OCI-LY1 (cell line): ENCODE measurements at regions not wholly inside any gene's neighbourhood (a gene's known extent, or its start where the extent isn't known, plus 50 kb on each side); places are given as distances from the start of the nearest gene placed in this dataset.

Experiments used
- H2AFZ ChIP-seq: fragments of 200-600 bp; sonication (generic), shearing (Covaris generic); 2 replicates; pipeline ENCODE4 v1.6.0; 2014; ENCODE audit warnings: antibody characterized with exemption, mild to moderate bottlenecking, low read length
- H3F3A ChIP-seq: fragments of 200-600 bp; sonication (generic), shearing (Covaris generic); 2 replicates; pipeline ENCODE4 v1.6.0; 2014; ENCODE audit warnings: mild to moderate bottlenecking, antibody characterized with exemption, low read length, moderate library complexity; ENCODE audit not compliant: insufficient read depth
- H3K27ac ChIP-seq: fragments of 200-600 bp; sonication (generic); 2 replicates; pipeline ENCODE4 v1.5.1; 2014; ENCODE audit warnings: low read length, mixed run types, mild to moderate bottlenecking, low read depth; ENCODE audit not compliant: poor library complexity, severe bottlenecking
- H3K27me3 ChIP-seq: fragments of 200-600 bp; sonication (generic); 2 replicates; pipeline ENCODE4 v1.6.0; 2014; ENCODE audit warnings: antibody characterized with exemption, mild to moderate bottlenecking, low read length, moderate library complexity; ENCODE audit not compliant: insufficient read depth
- H3K36me3 ChIP-seq: fragments of 200-600 bp; sonication (generic); 2 replicates; pipeline ENCODE4 v1.6.1; 2014; ENCODE audit warnings: mild to moderate bottlenecking, antibody characterized with exemption, low read length, moderate library complexity, mixed read lengths; ENCODE audit not compliant: insufficient read depth
- H3K4me1 ChIP-seq: fragments of 200-600 bp; sonication (generic); 2 replicates; pipeline ENCODE4 v1.5.1; 2014; ENCODE audit warnings: mild to moderate bottlenecking, low read length, moderate library complexity; ENCODE audit not compliant: insufficient read depth, severe bottlenecking
- H3K4me2 ChIP-seq: fragments of 200-600 bp; sonication (generic), shearing (Covaris generic); 2 replicates; pipeline ENCODE4 v1.6.1; 2014; ENCODE audit warnings: low read length
- H3K4me3 ChIP-seq: fragments of 200-600 bp; sonication (generic); 2 replicates; pipeline ENCODE4 v1.5.1; 2014; ENCODE audit warnings: low read length, low read depth, mild to moderate bottlenecking, mixed read lengths; ENCODE audit not compliant: poor library complexity, severe bottlenecking
- H3K79me2 ChIP-seq: fragments of 200-600 bp; shearing (Covaris generic); 2 replicates; pipeline ENCODE4 v1.6.1; 2016; ENCODE audit warnings: mixed run types, low read length, mixed read lengths; ENCODE audit not compliant: insufficient read depth
- H3K9ac ChIP-seq: fragments of 200-600 bp; sonication (generic), shearing (Covaris generic); 2 replicates; pipeline ENCODE4 v1.6.1; 2014; ENCODE audit warnings: mild to moderate bottlenecking, low read length, mixed read lengths
- H3K9me2 ChIP-seq: fragments of 200-600 bp; sonication (generic), shearing (Covaris generic); 2 replicates; pipeline ENCODE4 v1.6.1; 2014; ENCODE audit warnings: low read depth, mild to moderate bottlenecking, low read length, mixed read lengths
- H3K9me3 ChIP-seq: fragments of 200-600 bp; shearing (Covaris generic); 2 replicates; pipeline ENCODE4 v1.6.1; 2014; ENCODE audit warnings: low read length, mixed read lengths
- H4K20me1 ChIP-seq: fragments of 200-600 bp; sonication (generic), shearing (Covaris generic); 2 replicates; pipeline ENCODE4 v1.6.0; 2016; ENCODE audit warnings: mild to moderate bottlenecking, low read length; ENCODE audit not compliant: insufficient read depth
- CTCF ChIP-seq: fragments of 200-600 bp; sonication (generic), shearing (Covaris generic); IDR thresholded peaks from 2 replicates; pipeline ENCODE4 v1.5.1; 2017; ENCODE audit warnings: mild to moderate bottlenecking, antibody characterized with exemption, low read length, moderate library complexity, mixed read lengths
- EZH2 ChIP-seq: fragments of 200-600 bp; sonication (generic), shearing (Covaris generic); IDR thresholded peaks from 2 replicates; pipeline ENCODE4 v1.8.0; 2017; ENCODE audit warnings: borderline replicate concordance, mixed run types, mild to moderate bottlenecking, antibody characterized with exemption, low read length, moderate library complexity, mixed read lengths

- Histone ChIP-seq H3K36me3 (no peaks in the 10 kb centered on the region), H3K27ac (no peak overlapping the region), H3K4me2 (no peak overlapping the region), H3K27me3 (no peaks in the 10 kb centered on the region), H3K9me2 (no peaks in the 10 kb centered on the region), H3K9me3 (no peaks in the 10 kb centered on the region), H3K79me2 (no peaks in the 10 kb centered on the region), H2AFZ (no peak overlapping the region), H3K9ac (no peak overlapping the region), H3K4me3 (no peak overlapping the region), H3F3A (no peaks in the 10 kb centered on the region), H4K20me1 (no peaks in the 10 kb centered on the region), H3K4me1 (no peaks in the 10 kb centered on the region)
- no peak for TF ChIP-seq EZH2
- no peak for TF ChIP-seq CTCF
These were observed 108.1 kb upstream of the FBN2 start for GRCh38 chr5:128646176-128646575.

GRCh38 chr5:128649192-128649591 lies 111.1 kb upstream of the FBN2 start:
- no peak for TF ChIP-seq CTCF
- no peak for TF ChIP-seq EZH2
- Histone ChIP-seq H3K79me2 (no peaks in the 10 kb centered on the region), H3K4me1 (no peaks in the 10 kb centered on the region), H3K9ac (no peak overlapping the region), H4K20me1 (no peaks in the 10 kb centered on the region), H3F3A (no peaks in the 10 kb centered on the region), H3K27me3 (no peaks in the 10 kb centered on the region), H3K9me2 (no peaks in the 10 kb centered on the region), H3K36me3 (no peaks in the 10 kb centered on the region), H3K9me3 (no peaks in the 10 kb centered on the region), H2AFZ (no peak overlapping the region), H3K27ac (no peak overlapping the region), H3K4me3 (no peak overlapping the region), H3K4me2 (no peak overlapping the region)

GRCh38 chr5:128662997-128663396 lies 125.0 kb upstream of the FBN2 start:
- no peak overlapping the region for H3K4me2 ChIP-seq
- H3K9me2 ChIP-seq, result no peaks in the 10 kb centered on the region
- no peak for TF ChIP-seq CTCF
- TF ChIP-seq EZH2, result no peak
- no peaks in the 10 kb centered on the region for H3K27me3 ChIP-seq
- no peak overlapping the region for H2AFZ ChIP-seq
- H3K9ac ChIP-seq, result no peak overlapping the region
- no peak overlapping the region for H3K4me3 ChIP-seq
- H3F3A ChIP-seq, result no peaks in the 10 kb centered on the region
- no peak overlapping the region for H3K27ac ChIP-seq
- no peaks in the 10 kb centered on the region for H3K4me1 ChIP-seq
- no peaks in the 10 kb centered on the region for H3K79me2 ChIP-seq
- H3K36me3 ChIP-seq, result no peaks in the 10 kb centered on the region
- no peaks in the 10 kb centered on the region for H3K9me3 ChIP-seq
- H4K20me1 ChIP-seq, result no peaks in the 10 kb centered on the region
